ENCODE measurements at regions not wholly inside any gene's neighbourhood (a gene's known extent, or its start where the extent isn't known, plus 50 kb on each side); places are given as distances from the start of the nearest gene placed in this dataset.

DNA sequence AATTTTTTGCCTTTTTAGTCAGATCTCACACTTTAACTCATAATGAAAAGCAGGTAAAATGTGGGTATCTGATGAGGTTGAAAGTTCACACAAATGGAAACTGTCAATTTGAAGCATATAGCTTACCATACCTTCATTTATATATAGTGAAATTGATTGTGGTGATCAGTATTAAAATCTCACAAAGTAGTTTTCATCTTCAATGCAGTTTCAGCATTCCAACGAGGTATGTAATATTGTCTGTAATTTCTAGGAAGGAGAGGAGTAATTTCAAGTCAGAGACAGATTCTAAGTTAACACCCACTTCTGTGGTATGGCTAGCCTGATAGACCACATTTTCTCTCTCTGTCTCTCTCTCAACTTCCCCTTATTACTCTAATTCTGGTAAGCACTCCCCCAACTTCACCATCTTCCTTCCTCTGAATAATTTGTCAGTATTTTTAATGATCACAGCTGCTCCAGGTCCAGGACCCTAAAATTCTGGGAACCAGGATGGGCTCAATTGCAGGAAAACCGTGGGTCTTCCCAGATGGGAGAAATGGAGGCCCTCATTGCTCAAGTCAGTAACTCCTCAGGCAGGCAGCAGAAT lies 455.7 kb downstream of the FGF9 start:
- H3K27ac Mint-ChIP-seq = no peak overlapping the region; a peak in 1 of 7 replicates
- TF ChIP-seq, protein P1, sequence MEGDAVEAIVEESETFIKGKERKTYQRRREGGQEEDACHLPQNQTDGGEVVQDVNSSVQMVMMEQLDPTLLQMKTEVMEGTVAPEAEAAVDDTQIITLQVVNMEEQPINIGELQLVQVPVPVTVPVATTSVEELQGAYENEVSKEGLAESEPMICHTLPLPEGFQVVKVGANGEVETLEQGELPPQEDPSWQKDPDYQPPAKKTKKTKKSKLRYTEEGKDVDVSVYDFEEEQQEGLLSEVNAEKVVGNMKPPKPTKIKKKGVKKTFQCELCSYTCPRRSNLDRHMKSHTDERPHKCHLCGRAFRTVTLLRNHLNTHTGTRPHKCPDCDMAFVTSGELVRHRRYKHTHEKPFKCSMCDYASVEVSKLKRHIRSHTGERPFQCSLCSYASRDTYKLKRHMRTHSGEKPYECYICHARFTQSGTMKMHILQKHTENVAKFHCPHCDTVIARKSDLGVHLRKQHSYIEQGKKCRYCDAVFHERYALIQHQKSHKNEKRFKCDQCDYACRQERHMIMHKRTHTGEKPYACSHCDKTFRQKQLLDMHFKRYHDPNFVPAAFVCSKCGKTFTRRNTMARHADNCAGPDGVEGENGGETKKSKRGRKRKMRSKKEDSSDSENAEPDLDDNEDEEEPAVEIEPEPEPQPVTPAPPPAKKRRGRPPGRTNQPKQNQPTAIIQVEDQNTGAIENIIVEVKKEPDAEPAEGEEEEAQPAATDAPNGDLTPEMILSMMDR (conservative IDR thresholded peaks at IDR 0.05) = no peak
- H3K79me1 ChIP-seq (ENCODE audit: insufficient read depth, low read depth, low read length, poor library complexity, severe bottlenecking) = no peaks in the 10 kb centered on the region
- H3K9me3 Mint-ChIP-seq = no peaks in the 10 kb centered on the region; a peak in 1 of 5 replicates
- DNase-seq = no peak
- no peak overlapping the region for H2BK15ac ChIP-seq (ENCODE audit: low read depth, low read length)
- H3K18ac ChIP-seq (ENCODE audit: insufficient read length, low read depth, low read length) = no peak overlapping the region
- H3K4me1 ChIP-seq (ENCODE audit: insufficient read depth, low read length) = no peaks in the 10 kb centered on the region
- H3K9me3 ChIP-seq (ENCODE audit: control insufficient read depth, low read depth, low read length) = no peaks in the 10 kb centered on the region
- no CpG with 5 or more reads among the region's 2 CpGs for WGBS (ENCODE audit: extremely low coverage, insufficient read length, low lambda C conversion rate)
- H2AFZ ChIP-seq (ENCODE audit: low read length) = no peak overlapping the region
- H3K27me3 ChIP-seq (ENCODE audit: insufficient read depth, low read length) = no peaks in the 10 kb centered on the region
- H2BK12ac ChIP-seq (ENCODE audit: insufficient read length, low read depth, low read length) = no peak overlapping the region
- no peaks in the 10 kb centered on the region for H3K4me1 Mint-ChIP-seq
- H3K27ac ChIP-seq (ENCODE audit: insufficient read length, low read depth, low read length) = no peak overlapping the region
- no peaks in the 10 kb centered on the region for H3K79me2 ChIP-seq (ENCODE audit: insufficient read depth, low read length)
- H4K8ac ChIP-seq (replicated peaks; ENCODE audit: insufficient read length, low read depth, low read length) = no peak overlapping the region
- no peak overlapping the region for H2BK120ac ChIP-seq (ENCODE audit: low read depth, low read length, poor library complexity, severe bottlenecking)
- no peaks in the 10 kb centered on the region for H4K20me1 ChIP-seq (ENCODE audit: control insufficient read depth, insufficient read depth, insufficient read length)
- H3K27me3 Mint-ChIP-seq (ENCODE audit: low read depth) = no peaks in the 10 kb centered on the region
- H4K5ac ChIP-seq (ENCODE audit: insufficient read length, low read depth, low read length) = no peak overlapping the region
- no peak overlapping the region for H3K9ac ChIP-seq (ENCODE audit: extremely low read depth, insufficient read length, low read length)
- no peak overlapping the region for H3K56ac ChIP-seq (ENCODE audit: insufficient read length, low read depth, low read length)
- no peaks in the 10 kb centered on the region for H3K36me3 Mint-ChIP-seq (ENCODE audit: insufficient read depth in 1 of 3, low read depth in 3 of 3)
- H3K4me2 ChIP-seq (ENCODE audit: insufficient read depth, insufficient read length, low read length) = no peak overlapping the region
- H3K4ac ChIP-seq (ENCODE audit: low read depth, low read length) = no peak overlapping the region
- H3K23ac ChIP-seq (ENCODE audit: insufficient read length, low read depth, low read length) = no peak overlapping the region
- H3K14ac ChIP-seq (ENCODE audit: insufficient read depth, low read length) = no peak overlapping the region
- no peak overlapping the region for H2BK20ac ChIP-seq (ENCODE audit: low read depth, low read length, poor library complexity, severe bottlenecking)
- H3K23me2 ChIP-seq (ENCODE audit: insufficient read length, low read depth, low read length, poor library complexity, severe bottlenecking) = no peaks in the 10 kb centered on the region
- no peak overlapping the region for H3K4me3 Mint-ChIP-seq
- H4K91ac ChIP-seq (ENCODE audit: insufficient read length, low read depth, low read length) = no peak overlapping the region
- H2AK5ac ChIP-seq (ENCODE audit: insufficient read length, low read length) = no peak overlapping the region
- no peak overlapping the region for H2BK5ac ChIP-seq (ENCODE audit: insufficient read length, low read length)
- no peak overlapping the region for H3T11ph ChIP-seq (ENCODE audit: low read length)
